B cell (primary cell): ENCODE measurements at regions not wholly inside any gene's neighbourhood (a gene's known extent, or its start where the extent isn't known, plus 50 kb on each side); places are given as distances from the start of the nearest gene placed in this dataset.

Experiments used
- ATAC-seq: fragments of 200-7000 bp; cut with Tn5 transposase; one replicate; pipeline ENCODE4 v1.10.0; 2021; ENCODE audit warnings: low read depth, mild to moderate bottlenecking, moderate number of reproducible peaks, moderate library complexity
- CTCF ChIA-PET: fragments of 350-600 bp; sonication (Branson Sonifier 250); formaldehyde crosslinking; loops from one replicate; lab custom pipeline; 2021; ENCODE audit warnings: antibody characterized with exemption, inconsistent platforms; lab: Charles Lee
- POLR2A ChIA-PET: fragments of 350-600 bp; sonication (Branson Sonifier 250); formaldehyde crosslinking; loops from one replicate; lab custom pipeline; 2021; ENCODE audit warnings: antibody characterized with exemption; lab: Charles Lee
- DNase-seq: peaks from one replicate; pipeline ENCODE4 v3.0.0; 2013
- H2AFZ ChIP-seq: 2 replicates; pipeline ENCODE4 v1.6.1; 2012; ENCODE audit warnings: mild to moderate bottlenecking, low read depth, low read length; ENCODE audit not compliant: insufficient read depth, poor library complexity, severe bottlenecking
- H3K27ac ChIP-seq, 2 donors: 1 replicate in 1 of 2; 2 replicates in 1 of 2; pipeline ENCODE4 v1.5.1; 2012 to 2013; ENCODE audit warnings: low read length in 2 of 2, mild to moderate bottlenecking in 2 of 2, moderate library complexity in 1 of 2
- H3K27me3 ChIP-seq, 4 experiments: fragments of 200-600 bp in 1 of 4; sonication (generic) in 1 of 4; replicated peaks in 1 of 4; 1 replicate in 2 of 4; 2 replicates in 2 of 4; pipeline versions ENCODE4 v1.6.1 to v1.7.0; 2013 to 2016; ENCODE audit warnings: low read length in 3 of 4, mild to moderate bottlenecking in 2 of 4, mixed read lengths in 1 of 4, moderate library complexity in 1 of 4; ENCODE audit not compliant: insufficient read depth in 4 of 4, control insufficient read depth in 3 of 4; ENCODE audit errors: control extremely low read depth in 1 of 4
- H3K36me3 ChIP-seq, 2 experiments: replicated peaks in 1 of 2; 1 replicate in 1 of 2; 2 replicates in 1 of 2; pipeline versions ENCODE4 v1.6.1 to v1.7.1; 2013; ENCODE audit warnings: low read length in 1 of 2; ENCODE audit not compliant: insufficient read depth in 2 of 2, control insufficient read depth in 1 of 2; ENCODE audit errors: control extremely low read depth in 1 of 2, extremely low read depth in 1 of 2
- H3K4me1 ChIP-seq, 2 donors: fragments of 200-600 bp in 1 of 2; sonication (generic) in 1 of 2; 1 replicate in 1 of 2; 2 replicates in 1 of 2; pipeline versions ENCODE4 v1.5.1 to v1.6.1; 2013 to 2017; ENCODE audit warnings: low read length in 2 of 2; ENCODE audit not compliant: control insufficient read depth in 2 of 2, insufficient read depth in 2 of 2
- H3K4me2 ChIP-seq: replicated peaks from 2 replicates; pipeline ENCODE3; 2012; ENCODE audit warnings: mild to moderate bottlenecking, low read depth, low read length; ENCODE audit not compliant: poor library complexity, severe bottlenecking
- H3K4me3 ChIP-seq, 5 experiments: fragments of 200-600 bp in 1 of 5; sonication (generic) in 1 of 5; 1 replicate in 3 of 5; 2 replicates in 2 of 5; pipeline versions ENCODE4 v1.5.1 to v1.7.0; 2011 to 2016; ENCODE audit warnings: low read length in 4 of 5, mild to moderate bottlenecking in 4 of 5, low read depth in 2 of 5, control low read depth in 1 of 5, moderate library complexity in 1 of 5; ENCODE audit not compliant: insufficient read depth in 1 of 5; ENCODE audit errors: control extremely low read depth in 1 of 5, extremely low read depth in 1 of 5
- H3K79me2 ChIP-seq: fragments of 200-600 bp; sonication (generic); one replicate; pipeline ENCODE4 v1.6.0; 2016; ENCODE audit warnings: low read length; ENCODE audit not compliant: control insufficient read depth, insufficient read depth
- H3K9ac ChIP-seq: fragments of 200-600 bp; sonication (generic); 2 replicates; pipeline ENCODE4 v1.6.1; 2017; ENCODE audit warnings: mild to moderate bottlenecking, low read length, moderate library complexity
- H3K9me3 ChIP-seq, 3 donors: one replicate each; pipeline versions ENCODE4 v1.6.1 to v1.7.1; 2013; ENCODE audit warnings: low read length in 2 of 3; ENCODE audit not compliant: control insufficient read depth in 2 of 3, insufficient read depth in 1 of 3; ENCODE audit errors: control extremely low read depth in 1 of 3
- H4K20me1 ChIP-seq: 2 replicates; pipeline ENCODE4 v1.6.0; 2012; ENCODE audit warnings: mild to moderate bottlenecking, low read length; ENCODE audit not compliant: insufficient read depth, control insufficient read depth, poor library complexity, severe bottlenecking
- H3K27ac Mint-ChIP-seq: one replicate; pipeline ENCODE4 v1.8.0; 2021; ENCODE audit warnings: mixed read lengths
- H3K27me3 Mint-ChIP-seq: one replicate; pipeline ENCODE4 v1.8.0; 2021; ENCODE audit warnings: mixed read lengths
- H3K4me1 Mint-ChIP-seq: one replicate; pipeline ENCODE4 v1.8.0; 2021; ENCODE audit warnings: mixed read lengths
- H3K4me3 Mint-ChIP-seq: one replicate; pipeline ENCODE4 v1.8.0; 2021; ENCODE audit warnings: mixed read lengths
- H3K9me3 Mint-ChIP-seq: one replicate; pipeline ENCODE4 v1.8.0; 2022; ENCODE audit warnings: mixed read lengths; ENCODE audit not compliant: insufficient read depth
- EZH2 ChIP-seq: IDR thresholded peaks from 2 replicates; pipeline ENCODE4 v1.6.1; 2012; ENCODE audit warnings: borderline replicate concordance, low read depth, mild to moderate bottlenecking, moderate library complexity, low read length; ENCODE audit not compliant: insufficient read depth, poor library complexity, severe bottlenecking
- WGBS: methylation state at CpG from one replicate; pipeline ENCODE4 v1.1.5; 2013; ENCODE audit warnings: missing lambda C conversion rate; ENCODE audit not compliant: insufficient coverage; 5-methylcytosine and 5-hydroxymethylcytosine counted together
- intact Hi-C: fragments of 100-400 bp; cut with micrococcal nuclease; formaldehyde crosslinking; loops from one replicate; pipeline ENCODE4 v1.10.0; 2022
- TF ChIP-seq, protein P1 (sequence below): fragments of 200-600 bp; IDR thresholded peaks from one replicate; pipeline ENCODE4 v1.8.0; 2022; ENCODE audit warnings: antibody characterized with exemption, mild to moderate bottlenecking

DNA sequence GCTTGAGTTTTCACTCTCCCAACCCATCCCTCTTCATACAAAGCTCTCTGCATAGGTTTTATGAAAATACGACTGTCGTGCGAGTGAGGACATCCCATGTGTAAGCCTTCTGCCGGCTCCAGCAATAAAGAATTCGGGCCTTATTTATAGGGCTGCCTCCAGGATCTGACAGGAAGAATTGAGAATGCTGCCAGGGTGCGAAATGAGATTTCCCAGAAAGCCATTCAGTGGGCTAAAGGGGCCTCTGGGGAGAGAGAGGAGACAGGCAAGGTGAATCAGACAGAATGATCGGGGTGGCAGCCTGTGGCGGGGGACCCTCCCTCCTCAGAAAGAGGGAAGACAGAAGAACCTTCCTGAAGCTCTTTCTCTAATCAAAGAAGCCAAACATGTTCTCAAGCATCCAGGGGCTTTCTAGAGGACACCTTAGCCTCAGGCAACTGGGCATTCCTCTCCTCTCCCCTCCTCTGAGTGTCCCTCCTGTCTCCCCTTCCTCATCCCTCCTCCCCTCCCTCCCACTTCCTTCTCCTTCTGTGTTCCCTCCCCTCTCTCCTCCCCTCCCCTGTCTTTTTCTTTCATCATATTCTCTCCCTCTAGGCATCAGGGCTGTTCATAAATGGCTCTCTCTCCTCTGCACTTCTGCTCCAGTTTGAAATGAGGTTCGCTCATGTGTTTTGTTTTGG, 410.9 kb downstream of the TYW1 start:
- Histone ChIP-seq H3K27ac (no peak overlapping the region), H3K9ac (no peak overlapping the region), H3K36me3 (no peaks in the 10 kb centered on the region), H3K4me1 (no peaks in the 10 kb centered on the region), H3K4me3 (no peak overlapping the region), H3K9me3 (peaks cover 0 to 4% (median 0%) of the 10 kb centered on the region in 3 donors), H3K79me2 (no peaks in the 10 kb centered on the region), H4K20me1 (no peaks in the 10 kb centered on the region), H3K27me3 (no peaks in the 10 kb centered on the region), H2AFZ (no peak overlapping the region), H3K4me2 (no peak overlapping the region)
- ChIA-PET POLR2A (no interaction called here), CTCF (no interaction called here)
- Mint-ChIP-seq H3K4me3 (no peak overlapping the region), H3K9me3 (no peaks in the 10 kb centered on the region), H3K27ac (no peak overlapping the region), H3K4me1 (no peaks in the 10 kb centered on the region), H3K27me3 (peaks cover 4% of the 10 kb centered on the region)
- intact Hi-C loops: no loop called here
- TF ChIP-seq, protein P1, sequence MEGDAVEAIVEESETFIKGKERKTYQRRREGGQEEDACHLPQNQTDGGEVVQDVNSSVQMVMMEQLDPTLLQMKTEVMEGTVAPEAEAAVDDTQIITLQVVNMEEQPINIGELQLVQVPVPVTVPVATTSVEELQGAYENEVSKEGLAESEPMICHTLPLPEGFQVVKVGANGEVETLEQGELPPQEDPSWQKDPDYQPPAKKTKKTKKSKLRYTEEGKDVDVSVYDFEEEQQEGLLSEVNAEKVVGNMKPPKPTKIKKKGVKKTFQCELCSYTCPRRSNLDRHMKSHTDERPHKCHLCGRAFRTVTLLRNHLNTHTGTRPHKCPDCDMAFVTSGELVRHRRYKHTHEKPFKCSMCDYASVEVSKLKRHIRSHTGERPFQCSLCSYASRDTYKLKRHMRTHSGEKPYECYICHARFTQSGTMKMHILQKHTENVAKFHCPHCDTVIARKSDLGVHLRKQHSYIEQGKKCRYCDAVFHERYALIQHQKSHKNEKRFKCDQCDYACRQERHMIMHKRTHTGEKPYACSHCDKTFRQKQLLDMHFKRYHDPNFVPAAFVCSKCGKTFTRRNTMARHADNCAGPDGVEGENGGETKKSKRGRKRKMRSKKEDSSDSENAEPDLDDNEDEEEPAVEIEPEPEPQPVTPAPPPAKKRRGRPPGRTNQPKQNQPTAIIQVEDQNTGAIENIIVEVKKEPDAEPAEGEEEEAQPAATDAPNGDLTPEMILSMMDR: no peak
- TF ChIP-seq EZH2: no peak
- DNase-seq (no peak), ATAC-seq (no peak)
- 84% methylated on average over 9 of the region's 9 CpGs for WGBS

DNA sequence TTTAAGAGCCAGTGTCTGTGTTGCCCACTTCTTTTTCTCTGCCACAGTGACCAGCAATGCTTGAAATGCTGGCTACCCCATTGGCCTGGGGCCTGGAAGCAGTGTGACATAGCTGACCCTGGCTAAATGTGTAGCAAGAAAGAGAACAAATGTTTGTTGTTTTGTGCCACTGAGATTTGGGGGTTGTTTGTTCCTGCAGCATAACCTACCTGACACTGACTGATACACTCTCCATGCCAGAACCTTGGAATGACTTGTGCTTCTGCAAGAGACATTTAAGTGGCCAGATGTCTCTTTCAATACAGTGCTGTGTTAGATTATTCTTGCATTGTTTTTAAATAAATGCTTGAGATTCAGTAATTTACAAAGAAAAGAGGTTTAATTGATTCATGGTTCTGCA, 411.5 kb downstream of the TYW1 start:
- H3K27ac ChIP-seq: no peak overlapping the region
- H4K20me1 ChIP-seq: no peaks in the 10 kb centered on the region
- no peak for TF ChIP-seq EZH2
- TF ChIP-seq, protein P1: no peak
- ATAC-seq (no peak), DNase-seq (no peak)
- Mint-ChIP-seq H3K9me3 (no peaks in the 10 kb centered on the region), H3K27me3 (peaks cover 10% of the 10 kb centered on the region), H3K4me3 (no peak overlapping the region), H3K27ac (no peak overlapping the region), H3K4me1 (no peaks in the 10 kb centered on the region)
- H2AFZ ChIP-seq: no peak overlapping the region
- no peaks in the 10 kb centered on the region for H3K79me2 ChIP-seq
- CTCF ChIA-PET: no interaction called here
- H3K4me3 ChIP-seq: no peak overlapping the region
- intact Hi-C loops: no loop called here
- H3K9me3 ChIP-seq: peaks cover 0 to 4% (median 0%) of the 10 kb centered on the region in 3 donors
- POLR2A ChIA-PET: no interaction called here
- H3K27me3 ChIP-seq: no peaks in the 10 kb centered on the region
- no peaks in the 10 kb centered on the region for H3K4me1 ChIP-seq
- H3K36me3 ChIP-seq: no peaks in the 10 kb centered on the region
- no peak overlapping the region for H3K9ac ChIP-seq
- H3K4me2 ChIP-seq: no peak overlapping the region
